ENCODE measurements at regions not wholly inside any gene's neighbourhood (a gene's known extent, or its start where the extent isn't known, plus 50 kb on each side); places are given as distances from the start of the nearest gene placed in this dataset.

- TF ChIP-seq POLR2AphosphoS5 (IDR thresholded peaks at IDR 0.05; ENCODE audit: borderline replicate concordance, low read depth, low read length) (no peak), EZH2 (IDR thresholded peaks at IDR 0.05) (no peak)
Observed at GRCh38 chr6:87887266-87887665, 160.4 kb upstream of the SPACA1 start.

Data from SK-N-MC (cell line).